ENCODE measurements at regions not wholly inside any gene's neighbourhood (a gene's known extent, or its start where the extent isn't known, plus 50 kb on each side); places are given as distances from the start of the nearest gene placed in this dataset.

GRCh38 chr2:237020090-237020489 lies 65.6 kb upstream of the COPS8 start:
- TF ChIP-seq POLR2AphosphoS5 (IDR thresholded peaks at IDR 0.05; ENCODE audit: borderline replicate concordance, low read depth, low read length) (no peak), EZH2 (IDR thresholded peaks at IDR 0.05) (no peak)
